ENCODE measurements at regions not wholly inside any gene's neighbourhood (a gene's known extent, or its start where the extent isn't known, plus 50 kb on each side); places are given as distances from the start of the nearest gene placed in this dataset.

DNA sequence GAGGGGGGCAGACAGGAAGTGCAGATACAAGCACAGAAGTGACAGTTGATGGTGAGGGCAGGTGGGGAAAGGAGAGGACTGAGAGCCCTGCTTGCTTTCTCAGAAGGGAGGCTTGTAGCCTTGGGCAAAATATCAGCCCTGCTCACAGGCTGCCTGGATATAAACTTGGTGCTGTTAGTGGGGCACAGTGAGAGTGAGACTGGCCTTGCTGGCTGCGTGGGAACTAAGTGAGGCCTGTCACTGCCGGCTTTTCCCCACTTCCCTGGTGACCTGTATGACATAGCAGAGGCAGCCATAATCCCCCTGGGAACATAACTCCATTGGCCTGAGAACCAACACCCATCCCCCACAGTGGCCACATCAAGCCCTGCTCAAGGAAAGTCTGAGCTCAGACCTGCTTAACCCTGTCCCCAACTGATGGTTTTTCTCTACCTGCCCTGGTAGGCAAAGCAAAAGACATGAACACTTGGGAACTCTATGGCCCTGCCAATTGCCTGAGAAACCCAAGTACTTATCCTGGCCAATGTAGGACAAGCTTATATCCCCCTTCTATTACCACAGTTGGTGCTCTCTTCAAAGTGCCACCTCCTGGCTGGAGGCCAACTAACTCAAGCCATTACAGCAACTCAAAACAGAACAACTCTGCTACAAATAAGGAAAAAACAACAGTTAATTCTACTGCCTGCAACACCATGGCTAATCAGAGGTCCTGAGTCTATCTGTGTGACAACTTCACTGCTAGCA is 472.7 kb downstream of the PLPP3 start:
- CTCF ChIA-PET: interaction anchor here (0.6 kb wide), 1 partner anchor 359 kb away, joined by 3 read pairs; no protein-coding TSS in a partner anchor
- Mint-ChIP-seq H3K27me3 (ENCODE audit: insufficient read depth, unreplicated experiment) (no peaks in the 10 kb centered on the region), H3K4me3 (ENCODE audit: unreplicated experiment) (no peak overlapping the region), H3K4me1 (ENCODE audit: insufficient read depth, unreplicated experiment) (no peaks in the 10 kb centered on the region), H3K9me3 (ENCODE audit: unreplicated experiment) (peaks cover 20% of the 10 kb centered on the region), H3K27ac (ENCODE audit: low read depth, unreplicated experiment) (no peak overlapping the region), H3K36me3 (ENCODE audit: insufficient read depth, unreplicated experiment) (no peaks in the 10 kb centered on the region)
- TF ChIP-seq, protein P1, sequence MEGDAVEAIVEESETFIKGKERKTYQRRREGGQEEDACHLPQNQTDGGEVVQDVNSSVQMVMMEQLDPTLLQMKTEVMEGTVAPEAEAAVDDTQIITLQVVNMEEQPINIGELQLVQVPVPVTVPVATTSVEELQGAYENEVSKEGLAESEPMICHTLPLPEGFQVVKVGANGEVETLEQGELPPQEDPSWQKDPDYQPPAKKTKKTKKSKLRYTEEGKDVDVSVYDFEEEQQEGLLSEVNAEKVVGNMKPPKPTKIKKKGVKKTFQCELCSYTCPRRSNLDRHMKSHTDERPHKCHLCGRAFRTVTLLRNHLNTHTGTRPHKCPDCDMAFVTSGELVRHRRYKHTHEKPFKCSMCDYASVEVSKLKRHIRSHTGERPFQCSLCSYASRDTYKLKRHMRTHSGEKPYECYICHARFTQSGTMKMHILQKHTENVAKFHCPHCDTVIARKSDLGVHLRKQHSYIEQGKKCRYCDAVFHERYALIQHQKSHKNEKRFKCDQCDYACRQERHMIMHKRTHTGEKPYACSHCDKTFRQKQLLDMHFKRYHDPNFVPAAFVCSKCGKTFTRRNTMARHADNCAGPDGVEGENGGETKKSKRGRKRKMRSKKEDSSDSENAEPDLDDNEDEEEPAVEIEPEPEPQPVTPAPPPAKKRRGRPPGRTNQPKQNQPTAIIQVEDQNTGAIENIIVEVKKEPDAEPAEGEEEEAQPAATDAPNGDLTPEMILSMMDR (IDR thresholded peaks at IDR 0.05; ENCODE audit: unreplicated experiment): no peak
- POLR2A ChIA-PET: no interaction called here
- BruUV-seq (replicated peaks): no TSS peak
- DNase-seq (ENCODE audit: unreplicated experiment): no peak
- intact Hi-C loops (cut with micrococcal nuclease): no loop called here

DNA sequence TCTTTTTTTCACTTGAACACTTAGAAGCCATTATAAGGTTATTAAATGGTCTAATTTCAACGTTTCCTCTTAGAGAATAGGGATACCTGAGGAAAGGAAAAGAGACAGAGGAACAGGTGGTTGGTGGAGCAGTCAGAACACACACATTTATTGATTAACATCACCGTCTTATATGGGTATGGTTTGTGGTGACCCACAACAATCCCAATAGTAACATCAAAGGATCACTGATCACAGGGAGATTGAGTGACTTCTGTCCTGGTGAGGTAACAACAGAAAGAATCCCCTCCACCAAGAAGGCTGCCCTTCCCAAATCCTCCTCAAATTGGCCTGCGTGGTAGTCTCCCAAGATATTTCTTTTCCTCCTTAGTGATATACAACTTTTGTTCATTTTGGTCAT is 474.0 kb downstream of the PLPP3 start:
- Mint-ChIP-seq H3K27me3 (ENCODE audit: insufficient read depth, unreplicated experiment) (no peaks in the 10 kb centered on the region), H3K36me3 (ENCODE audit: insufficient read depth, unreplicated experiment) (no peaks in the 10 kb centered on the region), H3K4me1 (ENCODE audit: insufficient read depth, unreplicated experiment) (no peaks in the 10 kb centered on the region), H3K9me3 (ENCODE audit: unreplicated experiment) (peaks cover 14% of the 10 kb centered on the region), H3K4me3 (ENCODE audit: unreplicated experiment) (no peak overlapping the region), H3K27ac (ENCODE audit: low read depth, unreplicated experiment) (no peak overlapping the region)
- intact Hi-C loops (cut with micrococcal nuclease): no loop called here
- BruUV-seq (replicated peaks): no TSS peak
- DNase-seq (ENCODE audit: unreplicated experiment): no peak
- POLR2A ChIA-PET: no interaction called here
- CTCF ChIA-PET: interaction anchor here (0.7 kb wide), 1 partner anchor 729 kb away, joined by 3 read pairs; no protein-coding TSS in a partner anchor
- TF ChIP-seq, protein P1 (IDR thresholded peaks at IDR 0.05; ENCODE audit: unreplicated experiment): no peak

DNA sequence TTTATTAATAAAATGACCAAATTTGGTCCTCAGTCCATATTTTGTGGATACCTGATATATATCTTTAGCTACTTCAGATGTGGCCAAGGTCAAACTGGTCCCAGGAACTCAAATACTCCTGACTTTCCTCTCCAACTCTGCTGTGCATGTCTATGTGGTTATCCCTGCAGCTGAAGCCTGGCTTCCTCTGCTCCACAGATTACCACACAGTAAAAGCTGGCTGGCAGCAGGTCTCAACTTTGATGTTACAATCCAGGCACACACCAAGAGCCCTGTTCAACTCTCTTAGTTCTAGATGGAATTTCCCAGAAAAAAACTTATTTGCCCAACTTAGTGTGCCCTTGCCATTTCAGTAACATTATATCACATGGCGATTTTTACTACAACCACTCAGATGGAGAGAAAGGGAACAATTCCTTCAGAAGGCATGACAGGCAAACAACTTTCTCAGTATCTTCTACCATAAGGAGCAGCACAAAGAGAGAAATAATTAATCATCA is 479.5 kb downstream of the PLPP3 start:
- Mint-ChIP-seq H3K27ac (ENCODE audit: low read depth, unreplicated experiment) (no peak overlapping the region), H3K4me3 (ENCODE audit: unreplicated experiment) (no peak overlapping the region), H3K9me3 (ENCODE audit: unreplicated experiment) (peaks cover 9% of the 10 kb centered on the region), H3K27me3 (ENCODE audit: insufficient read depth, unreplicated experiment) (no peaks in the 10 kb centered on the region), H3K36me3 (ENCODE audit: insufficient read depth, unreplicated experiment) (no peaks in the 10 kb centered on the region), H3K4me1 (ENCODE audit: insufficient read depth, unreplicated experiment) (no peaks in the 10 kb centered on the region)
- POLR2A ChIA-PET: no interaction called here
- no peak for DNase-seq (ENCODE audit: unreplicated experiment)
- intact Hi-C loops (cut with micrococcal nuclease): no loop called here
- TF ChIP-seq, protein P1 (IDR thresholded peaks at IDR 0.05; ENCODE audit: unreplicated experiment): no peak
- BruUV-seq (replicated peaks): no TSS peak
- CTCF ChIA-PET: no interaction called here

DNA sequence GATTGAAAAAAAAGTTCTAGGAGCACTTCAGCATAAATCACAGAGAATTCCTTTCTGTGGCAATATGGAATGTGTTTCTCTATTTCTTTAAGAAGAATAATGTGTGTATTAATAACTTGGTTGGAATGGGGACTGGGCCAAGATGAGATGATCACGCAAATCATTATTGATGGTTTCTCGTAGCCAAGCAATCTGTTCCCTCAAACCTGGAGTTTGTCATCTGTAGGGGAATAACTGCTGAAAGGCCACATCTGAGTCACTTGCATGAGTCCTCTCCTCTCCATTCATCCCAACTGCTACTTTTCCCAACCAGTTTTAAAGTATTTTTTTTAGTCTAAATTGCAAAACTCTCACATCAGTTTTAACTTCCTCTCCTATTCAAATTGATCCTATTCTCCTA is 480.4 kb downstream of the PLPP3 start:
- no TSS peak for BruUV-seq (replicated peaks)
- CTCF ChIA-PET: no interaction called here
- TF ChIP-seq, protein P1 (IDR thresholded peaks at IDR 0.05; ENCODE audit: unreplicated experiment): no peak

More for the DNA sequence above, 480.4 kb downstream of the PLPP3 start:
- Mint-ChIP-seq H3K4me1 (ENCODE audit: insufficient read depth, unreplicated experiment) (no peaks in the 10 kb centered on the region), H3K9me3 (ENCODE audit: unreplicated experiment) (peaks cover 3% of the 10 kb centered on the region), H3K4me3 (ENCODE audit: unreplicated experiment) (no peak overlapping the region), H3K27ac (ENCODE audit: low read depth, unreplicated experiment) (no peak overlapping the region), H3K36me3 (ENCODE audit: insufficient read depth, unreplicated experiment) (no peaks in the 10 kb centered on the region), H3K27me3 (ENCODE audit: insufficient read depth, unreplicated experiment) (no peaks in the 10 kb centered on the region)
- intact Hi-C loops (cut with micrococcal nuclease): no loop called here
- POLR2A ChIA-PET: no interaction called here
- no peak for DNase-seq (ENCODE audit: unreplicated experiment)

Data from MCF 10A (cell line).